Mesendoderm (in vitro differentiated cells): ENCODE measurements at regions not wholly inside any gene's neighbourhood (a gene's known extent, or its start where the extent isn't known, plus 50 kb on each side); places are given as distances from the start of the nearest gene placed in this dataset.

Experiments used
- DNase-seq: peaks from one replicate; pipeline ENCODE4 v3.0.0; 2013
- H2AK5ac ChIP-seq: 2 replicates; pipeline ENCODE4 v1.6.1; 2013; ENCODE audit warnings: low read length, inconsistent platforms
- H2BK120ac ChIP-seq: 2 replicates; pipeline ENCODE4 v1.6.1; 2013; ENCODE audit warnings: low read depth, mild to moderate bottlenecking, low read length, moderate library complexity, mixed read lengths
- H2BK15ac ChIP-seq: replicated peaks from 2 replicates; pipeline ENCODE4 v1.6.1; 2013; ENCODE audit warnings: low read depth, mild to moderate bottlenecking, moderate library complexity
- H2BK5ac ChIP-seq: 2 replicates; pipeline ENCODE4 v1.6.1; 2013; ENCODE audit warnings: low read length, inconsistent platforms
- H3K18ac ChIP-seq: 2 replicates; pipeline ENCODE4 v1.6.1; 2013; ENCODE audit warnings: mild to moderate bottlenecking, low read length, mixed read lengths
- H3K23ac ChIP-seq: one replicate; pipeline ENCODE4 v1.6.1; 2013; ENCODE audit warnings: low read length
- H3K27ac ChIP-seq: 2 replicates; pipeline ENCODE4 v1.5.1; 2013; ENCODE audit warnings: low read depth, mild to moderate bottlenecking, inconsistent platforms, low read length, moderate library complexity
- H3K27me3 ChIP-seq: 2 replicates; pipeline ENCODE4 v1.6.1; 2013; ENCODE audit warnings: low read length, control low read depth, mild to moderate bottlenecking, inconsistent platforms; ENCODE audit not compliant: insufficient read depth, poor library complexity
- H3K36me3 ChIP-seq: 2 replicates; pipeline ENCODE4 v1.6.1; 2013; ENCODE audit warnings: low read length, inconsistent platforms; ENCODE audit not compliant: control insufficient read depth, insufficient read depth
- H3K4ac ChIP-seq: one replicate; pipeline ENCODE4 v1.6.1; 2013; ENCODE audit warnings: low read depth, mild to moderate bottlenecking, low read length, moderate library complexity
- H3K4me1 ChIP-seq: 2 replicates; pipeline ENCODE4 v1.6.1; 2013; ENCODE audit warnings: low read depth, low read length, inconsistent platforms; ENCODE audit not compliant: control insufficient read depth
- H3K4me2 ChIP-seq: 2 replicates; pipeline ENCODE4 v1.6.1; 2013; ENCODE audit warnings: low read length
- H3K4me3 ChIP-seq: 2 replicates; pipeline ENCODE4 v1.5.1; 2013; ENCODE audit warnings: mild to moderate bottlenecking, low read length
- H3K56ac ChIP-seq: one replicate; pipeline ENCODE4 v1.6.1; 2013; ENCODE audit warnings: low read length
- H3K79me1 ChIP-seq: 2 replicates; pipeline ENCODE4 v1.6.1; 2013; ENCODE audit warnings: low read length, inconsistent platforms
- H3K79me2 ChIP-seq: 2 replicates; pipeline ENCODE4 v1.6.1; 2013; ENCODE audit warnings: mild to moderate bottlenecking, low read length; ENCODE audit not compliant: control insufficient read depth, insufficient read depth
- H3K9ac ChIP-seq: 2 replicates; pipeline ENCODE4 v1.6.1; 2013; ENCODE audit warnings: low read length, inconsistent platforms
- H4K5ac ChIP-seq: one replicate; pipeline ENCODE4 v1.6.1; 2013; ENCODE audit warnings: low read length
- H4K8ac ChIP-seq: one replicate; pipeline ENCODE4 v1.6.1; 2013; ENCODE audit warnings: low read depth, mild to moderate bottlenecking, control low read depth, low read length, moderate library complexity
- WGBS: extraction: QIAGEN DNeasy Blood & Tissue Kit; methylation state at CpG from one replicate; pipeline ENCODE4 v1.1.7; 2013; ENCODE audit warnings: low lambda C conversion rate, missing lambda C conversion rate; ENCODE audit not compliant: insufficient coverage; ENCODE audit errors: extremely low coverage; 5-methylcytosine and 5-hydroxymethylcytosine counted together

DNA sequence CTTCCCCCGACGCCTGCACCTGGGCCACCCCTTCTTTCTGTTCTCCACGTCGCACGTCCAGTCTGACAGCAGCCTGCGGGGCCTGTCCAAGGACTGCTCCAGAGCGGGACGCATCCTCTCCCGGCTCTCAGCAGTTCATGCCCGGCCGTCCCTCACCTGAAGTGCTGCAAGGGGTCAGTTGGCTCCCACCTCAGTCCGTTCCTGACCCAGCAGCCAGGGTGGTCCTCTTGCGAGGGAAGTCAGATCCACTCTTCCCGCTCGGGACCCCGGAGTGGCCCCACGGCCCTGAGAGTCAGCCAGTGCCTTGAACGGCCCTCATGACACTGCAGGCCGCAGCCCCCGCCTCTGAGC is 249.7 kb upstream of the IRX4 start:
- no peak overlapping the region for H3K4ac ChIP-seq
- H3K79me2 ChIP-seq: no peaks in the 10 kb centered on the region
- H2BK120ac ChIP-seq: no peak overlapping the region
- H3K9ac ChIP-seq: no peak overlapping the region
- no peak for DNase-seq
- no peak overlapping the region for H3K4me3 ChIP-seq
- no CpG with 5 or more reads among the region's 20 CpGs for WGBS
- H3K23ac ChIP-seq: no peak overlapping the region
- no peak overlapping the region for H3K27ac ChIP-seq
- H3K56ac ChIP-seq: no peak overlapping the region
- no peak overlapping the region for H2BK15ac ChIP-seq
- H3K36me3 ChIP-seq: no peaks in the 10 kb centered on the region
- H3K79me1 ChIP-seq: no peaks in the 10 kb centered on the region
- H3K27me3 ChIP-seq: no peaks in the 10 kb centered on the region
- H3K4me2 ChIP-seq: no peak overlapping the region
- no peak overlapping the region for H4K5ac ChIP-seq
- no peak overlapping the region for H3K18ac ChIP-seq
- H2BK5ac ChIP-seq: no peak overlapping the region
- H4K8ac ChIP-seq: no peak overlapping the region
- H3K4me1 ChIP-seq: no peaks in the 10 kb centered on the region
- no peak overlapping the region for H2AK5ac ChIP-seq

DNA sequence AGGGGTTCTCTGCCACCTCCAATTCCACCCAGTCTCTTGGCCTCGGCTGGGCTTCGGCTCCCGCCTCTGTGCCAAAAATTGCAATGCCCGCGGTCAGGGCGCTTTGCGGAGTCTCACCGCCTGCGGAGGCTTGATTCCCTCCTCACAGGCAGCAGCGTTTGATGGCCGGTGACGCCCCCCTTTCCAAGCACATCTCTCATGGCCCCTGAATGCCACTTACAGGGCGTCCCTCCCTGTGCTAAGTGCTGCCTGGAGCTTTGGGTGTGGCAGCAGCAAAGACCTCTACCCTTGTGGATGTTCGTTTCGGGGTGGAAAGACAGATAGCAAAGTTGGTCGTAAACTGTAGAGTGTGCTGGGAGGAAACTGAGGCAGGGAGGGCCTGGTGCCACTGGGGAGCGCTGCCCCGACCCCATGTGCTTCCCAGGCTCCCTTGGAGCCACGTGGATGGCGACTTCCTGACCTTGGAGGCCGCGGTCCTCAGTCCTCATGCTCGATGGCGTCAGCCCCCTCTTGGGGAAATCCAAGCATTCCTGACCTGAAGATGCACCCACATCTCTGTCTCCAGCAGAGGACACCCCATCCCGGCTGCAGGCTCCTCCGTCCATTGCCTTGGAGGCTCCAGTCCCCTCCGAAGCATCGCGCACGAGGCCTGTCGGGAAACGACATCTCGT is 249.2 kb upstream of the IRX4 start:
- H2AK5ac ChIP-seq: no peak overlapping the region
- no peak overlapping the region for H2BK5ac ChIP-seq
- no peak overlapping the region for H4K5ac ChIP-seq
- H2BK120ac ChIP-seq: no peak overlapping the region
- H3K79me2 ChIP-seq: no peaks in the 10 kb centered on the region
- H3K79me1 ChIP-seq: no peaks in the 10 kb centered on the region
- no peak overlapping the region for H2BK15ac ChIP-seq
- H3K27me3 ChIP-seq: no peaks in the 10 kb centered on the region
- no peak overlapping the region for H3K27ac ChIP-seq
- no peak overlapping the region for H3K18ac ChIP-seq
- no peak overlapping the region for H3K56ac ChIP-seq
- no peak overlapping the region for H3K9ac ChIP-seq
- no peaks in the 10 kb centered on the region for H3K4me1 ChIP-seq
- H3K23ac ChIP-seq: no peak overlapping the region
- H3K4me2 ChIP-seq: no peak overlapping the region
- H3K4ac ChIP-seq: no peak overlapping the region
- no peaks in the 10 kb centered on the region for H3K36me3 ChIP-seq
- no peak for DNase-seq
- no peak overlapping the region for H4K8ac ChIP-seq
- no peak overlapping the region for H3K4me3 ChIP-seq
- WGBS: no CpG with 5 or more reads among the region's 33 CpGs

DNA sequence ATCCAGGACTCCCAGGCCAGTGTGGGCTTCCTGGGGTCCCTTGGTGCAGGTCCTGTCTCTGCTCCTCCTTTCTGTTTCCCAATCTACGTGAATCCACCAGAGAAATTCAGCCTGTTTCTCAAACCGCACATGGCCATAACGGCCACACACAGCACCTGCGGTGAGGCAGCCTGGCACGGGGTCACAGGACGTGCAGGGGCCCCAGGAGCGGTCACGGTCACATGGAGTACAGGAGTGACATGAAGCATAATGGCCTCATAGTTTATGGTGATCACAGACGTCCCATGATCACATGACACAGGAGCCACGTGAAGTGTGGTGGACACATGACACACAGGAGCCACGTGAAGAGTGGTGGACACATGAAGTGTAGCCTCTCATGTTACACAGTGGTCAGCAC is 248.5 kb upstream of the IRX4 start:
- Histone ChIP-seq H3K79me2 (no peaks in the 10 kb centered on the region), H2BK15ac (no peak overlapping the region), H3K4me1 (no peaks in the 10 kb centered on the region), H3K18ac (no peak overlapping the region), H3K9ac (no peak overlapping the region), H3K4ac (no peak overlapping the region), H3K4me3 (no peak overlapping the region), H3K23ac (no peak overlapping the region), H3K79me1 (no peaks in the 10 kb centered on the region), H3K27me3 (no peaks in the 10 kb centered on the region), H4K5ac (no peak overlapping the region), H3K56ac (no peak overlapping the region), H2BK120ac (no peak overlapping the region), H3K4me2 (no peak overlapping the region), H2BK5ac (no peak overlapping the region), H4K8ac (no peak overlapping the region), H3K27ac (no peak overlapping the region), H2AK5ac (no peak overlapping the region), H3K36me3 (no peaks in the 10 kb centered on the region)
- DNase-seq: no peak
- no CpG with 5 or more reads among the region's 11 CpGs for WGBS

DNA sequence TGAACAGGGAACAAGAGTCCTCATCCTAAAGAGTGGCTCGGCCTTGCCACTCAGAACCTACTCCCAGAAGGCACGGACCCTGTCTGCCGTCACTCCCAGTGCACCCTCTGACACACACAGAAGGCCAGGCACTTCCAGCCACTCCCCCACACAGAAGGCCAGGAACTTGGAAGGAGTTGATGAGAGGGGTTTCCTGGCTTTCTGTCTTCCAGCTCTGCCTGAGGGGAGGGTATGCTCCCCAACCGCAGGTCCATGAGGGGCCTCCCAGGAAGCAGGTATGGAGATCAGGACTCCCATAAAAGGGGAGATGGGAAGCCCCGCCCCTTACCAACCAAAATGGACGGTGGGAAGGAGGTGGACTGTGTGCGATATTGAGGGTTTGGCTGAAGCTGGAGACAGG is 247.6 kb upstream of the IRX4 start:
- no peak overlapping the region for H4K5ac ChIP-seq
- H2BK120ac ChIP-seq: no peak overlapping the region
- H3K4me2 ChIP-seq: no peak overlapping the region
- H3K36me3 ChIP-seq: no peaks in the 10 kb centered on the region
- H3K27me3 ChIP-seq: no peaks in the 10 kb centered on the region
- peak; percentile 13 for DNase-seq
- no peak overlapping the region for H3K56ac ChIP-seq
- no peak overlapping the region for H3K23ac ChIP-seq
- WGBS: no CpG with 5 or more reads among the region's 7 CpGs
- no peak overlapping the region for H2AK5ac ChIP-seq
- H3K79me2 ChIP-seq: no peaks in the 10 kb centered on the region
- no peak overlapping the region for H3K4me3 ChIP-seq
- H3K4ac ChIP-seq: no peak overlapping the region
- no peak overlapping the region for H2BK15ac ChIP-seq
- no peaks in the 10 kb centered on the region for H3K79me1 ChIP-seq
- no peak overlapping the region for H3K18ac ChIP-seq
- no peak overlapping the region for H4K8ac ChIP-seq
- H3K9ac ChIP-seq: no peak overlapping the region
- H3K4me1 ChIP-seq: no peaks in the 10 kb centered on the region
- H2BK5ac ChIP-seq: no peak overlapping the region
- no peak overlapping the region for H3K27ac ChIP-seq

DNA sequence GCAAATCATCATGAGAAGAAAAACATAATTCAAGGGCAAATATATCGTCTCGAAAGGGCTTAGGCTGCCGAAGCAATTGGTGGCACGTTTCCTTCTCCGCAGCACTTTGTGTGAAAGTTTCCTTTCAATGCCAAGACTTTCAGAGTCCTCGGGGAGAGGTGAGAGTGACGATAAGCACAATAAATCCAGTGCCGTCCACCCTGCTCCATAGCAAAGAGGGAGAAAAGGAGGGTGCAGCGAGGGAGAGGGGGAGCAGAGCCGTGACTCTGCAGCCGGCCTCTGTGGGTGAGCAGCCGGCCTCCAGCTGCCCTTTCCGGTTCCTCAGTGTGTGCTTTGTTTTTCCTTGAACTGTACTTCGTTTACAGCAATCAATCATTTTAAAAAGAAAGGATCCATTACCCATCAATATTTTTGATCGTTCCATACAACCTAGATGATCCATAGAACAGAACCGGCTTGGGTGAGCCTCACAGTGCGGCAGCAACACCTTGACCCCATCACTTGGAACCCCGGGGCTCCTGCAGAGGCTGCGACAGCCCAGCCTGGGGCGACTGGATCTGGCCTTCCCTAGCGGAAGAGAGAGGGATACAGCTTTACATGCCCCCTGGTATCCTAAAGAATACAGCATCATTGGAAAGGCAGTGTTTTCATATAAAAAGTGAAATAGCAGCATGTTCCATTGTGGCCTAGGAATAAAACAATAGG is 247.0 kb upstream of the IRX4 start:
- Histone ChIP-seq H3K18ac (no peak overlapping the region), H4K8ac (no peak overlapping the region), H3K56ac (no peak overlapping the region), H3K79me1 (no peaks in the 10 kb centered on the region), H2BK15ac (no peak overlapping the region), H3K27me3 (no peaks in the 10 kb centered on the region), H3K4me2 (no peak overlapping the region), H3K4me3 (no peak overlapping the region), H4K5ac (no peak overlapping the region), H3K4ac (no peak overlapping the region), H3K27ac (no peak overlapping the region), H3K79me2 (no peaks in the 10 kb centered on the region), H3K36me3 (no peaks in the 10 kb centered on the region), H3K23ac (no peak overlapping the region), H2AK5ac (no peak overlapping the region), H3K9ac (no peak overlapping the region), H3K4me1 (no peaks in the 10 kb centered on the region), H2BK5ac (no peak overlapping the region), H2BK120ac (no peak overlapping the region)
- no CpG with 5 or more reads among the region's 21 CpGs for WGBS
- DNase-seq: no peak
